RPMI8226 (cell line): ENCODE measurements at regions not wholly inside any gene's neighbourhood (a gene's known extent, or its start where the extent isn't known, plus 50 kb on each side); places are given as distances from the start of the nearest gene placed in this dataset.
"Not testable (repeated sequence)": the region's sequence is repeated elsewhere in the genome, so short reads cannot be mapped to it uniquely, and the experiment has no call there.

ENCODE experiments used
- DNase-seq: peaks from one replicate; pipeline ENCODE4 v3.0.0-alpha.2; 2015

DNA sequence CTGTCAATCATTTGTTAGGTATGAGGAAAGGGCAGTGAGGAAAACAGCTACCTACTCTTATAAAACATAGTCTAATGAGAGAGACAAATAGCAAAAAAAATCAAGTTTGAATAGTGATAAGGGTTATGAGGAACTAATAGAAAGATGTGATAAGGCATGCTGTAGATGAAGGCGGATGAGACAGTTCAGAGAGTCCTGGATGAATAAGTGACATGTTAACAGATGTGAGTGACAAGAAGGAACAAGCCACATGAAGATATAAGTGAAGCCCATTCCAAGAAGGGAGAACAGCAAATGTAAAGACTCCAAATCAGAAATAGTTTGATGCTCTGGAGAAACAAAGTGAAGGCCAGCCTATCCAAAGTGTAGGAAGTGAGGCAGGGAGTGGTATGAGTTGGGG, 154.1 kb upstream of the SYT10 start:
- no peak for DNase-seq

DNA sequence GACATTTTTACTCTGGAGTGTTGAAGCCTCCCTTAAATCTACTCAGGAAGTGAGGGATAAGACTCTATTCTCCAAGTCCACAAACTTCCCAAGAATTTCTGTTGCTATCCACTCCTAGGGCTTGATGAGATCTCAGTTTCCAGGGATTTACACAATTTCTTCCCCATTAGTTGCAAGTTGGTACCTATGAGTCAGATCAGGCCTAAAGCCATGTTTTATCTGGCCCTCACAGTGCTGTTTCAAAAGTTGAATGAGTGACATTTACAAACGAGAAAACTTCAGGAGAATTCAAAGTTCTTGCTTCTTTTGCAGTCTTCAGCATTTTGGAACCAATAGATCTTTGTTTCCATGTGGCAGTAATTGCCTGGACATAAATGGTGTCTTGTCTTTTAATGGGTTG, 156.4 kb upstream of the SYT10 start:
- no peak for DNase-seq

DNA sequence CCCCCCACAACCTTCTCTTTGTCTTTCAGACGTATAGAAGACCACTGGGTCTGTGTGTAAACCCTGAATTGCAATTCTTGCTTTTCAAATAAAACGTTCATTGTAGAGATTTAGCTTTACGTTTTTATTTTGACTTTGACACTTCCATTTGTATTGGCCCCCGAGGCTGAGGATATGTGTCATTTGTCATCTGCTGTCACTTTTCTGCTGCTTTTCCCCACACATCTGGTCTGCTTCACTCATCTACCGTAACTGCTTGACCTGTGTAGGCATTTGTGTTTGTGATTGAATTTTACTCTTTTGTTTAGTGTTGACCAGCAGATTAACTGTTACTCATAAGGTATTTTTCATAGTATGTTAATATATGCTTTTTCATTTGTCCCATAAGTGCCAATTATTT, 157.2 kb upstream of the SYT10 start:
- no peak for DNase-seq

DNA sequence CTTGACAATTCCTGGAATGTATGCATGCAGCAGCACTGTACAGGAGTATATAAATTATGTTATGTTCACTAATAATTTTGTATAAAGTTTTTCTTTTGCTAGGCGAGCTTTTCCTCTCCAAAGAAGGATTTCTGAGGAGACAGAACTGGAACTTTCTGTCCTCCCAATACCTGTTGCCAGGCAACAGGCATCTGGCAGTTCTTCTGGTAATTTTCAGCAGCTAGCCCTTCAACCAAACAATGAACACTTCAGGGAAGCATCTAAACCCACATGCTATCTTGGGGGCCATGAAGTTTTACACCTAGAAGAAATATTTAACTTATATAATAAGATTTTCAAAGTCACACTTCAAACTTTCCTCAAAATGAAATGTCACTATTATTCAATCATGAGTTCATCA, 162.9 kb upstream of the SYT10 start:
- DNase-seq, result no peak

DNA sequence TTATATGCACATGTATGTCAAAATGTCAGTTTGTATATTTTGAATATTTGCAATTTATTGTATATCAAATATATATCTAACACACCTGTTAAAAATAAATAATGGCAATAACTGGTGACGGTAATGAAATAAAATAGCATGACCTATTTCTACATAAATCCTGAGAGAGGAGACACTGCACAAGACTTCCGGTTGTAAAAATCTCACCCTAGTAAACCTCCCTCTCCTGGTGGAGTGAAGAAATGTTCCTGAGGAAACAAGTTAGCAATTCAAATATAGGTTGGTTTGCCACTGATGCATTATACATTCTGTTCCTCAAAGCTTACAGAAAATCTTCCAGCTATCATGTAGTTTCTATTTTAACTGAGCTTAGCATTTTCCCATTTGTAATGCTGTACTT, 166.1 kb upstream of the SYT10 start:
- peak; percentile 7 for DNase-seq

DNA sequence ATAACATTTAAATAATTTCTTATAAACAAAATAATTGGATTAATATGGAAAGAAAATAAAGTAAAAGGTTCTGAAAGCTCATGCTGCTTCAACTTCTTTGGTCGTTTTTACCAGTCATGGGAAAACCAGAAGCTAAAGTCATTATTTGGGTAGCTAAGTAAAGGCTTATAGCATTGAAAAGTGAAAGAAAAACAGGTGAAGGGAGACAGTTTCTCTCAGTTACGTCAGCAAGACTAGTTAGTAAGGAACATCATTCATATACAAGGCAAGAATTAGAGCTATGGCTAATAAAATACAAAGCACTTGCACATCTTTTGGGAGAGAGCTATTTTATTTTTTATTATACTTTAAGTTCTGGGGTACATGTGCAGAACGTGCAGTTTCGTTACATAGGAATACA, 170.3 kb upstream of the SYT10 start:
- no peak for DNase-seq

DNA sequence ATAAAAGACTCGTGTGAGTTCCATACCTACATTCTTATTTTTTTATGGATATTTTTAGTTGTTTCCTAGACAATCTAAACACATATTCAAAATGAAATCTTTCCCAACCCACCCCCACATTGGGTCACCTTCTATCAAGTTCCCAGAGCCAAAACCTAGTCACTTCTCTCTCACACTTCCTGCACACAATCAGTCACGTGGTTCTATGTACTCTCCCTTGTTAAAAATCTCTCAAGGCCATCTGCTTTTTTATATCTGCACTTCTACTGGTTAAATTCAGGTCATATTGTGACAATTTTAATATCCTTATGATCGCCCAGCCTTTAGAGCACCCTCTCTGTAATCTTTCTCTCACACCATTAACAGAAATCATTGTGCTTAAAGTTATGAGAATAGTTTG, 175.0 kb upstream of the SYT10 start:
- no peak for DNase-seq

DNA sequence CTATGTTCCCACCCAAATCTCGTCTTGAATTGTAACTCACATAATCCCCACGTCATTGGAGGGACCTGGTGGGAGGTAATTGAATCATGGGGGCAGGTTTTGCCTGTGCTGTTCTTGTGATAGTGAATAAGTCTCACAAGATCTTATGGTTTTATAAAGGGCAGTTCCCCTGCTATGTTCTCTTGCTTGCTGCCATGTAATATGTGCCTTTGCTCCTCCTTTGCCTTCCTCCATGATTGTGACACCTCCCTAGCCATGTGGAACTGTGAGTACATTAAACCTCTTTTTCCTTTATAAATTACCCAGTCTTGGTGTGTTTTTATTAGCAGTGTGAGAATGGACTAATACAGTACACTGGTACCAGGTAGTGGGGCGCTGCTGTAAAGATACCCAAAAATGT, 177.6 kb upstream of the SYT10 start:
- no peak for DNase-seq

DNA sequence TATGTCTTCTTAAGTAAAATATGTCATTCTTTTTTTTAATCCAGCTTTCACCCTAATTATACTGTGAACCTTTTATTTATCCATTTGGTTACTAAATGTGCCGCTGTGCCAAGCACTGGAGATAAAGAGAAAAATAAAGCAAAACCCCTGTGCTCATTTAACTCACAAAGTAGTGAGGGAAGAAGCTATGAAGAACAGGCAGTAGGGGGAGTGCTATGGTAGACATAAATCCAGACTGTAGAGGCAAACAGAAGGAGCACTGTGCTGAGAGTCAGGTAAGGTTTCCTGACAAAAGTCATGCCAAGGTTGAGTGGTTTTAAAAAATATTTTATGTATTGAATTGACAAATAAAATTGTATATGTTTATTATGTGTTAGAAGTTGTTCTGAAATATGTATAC, 188.5 kb upstream of the SYT10 start:
- DNase-seq, result no peak

DNA sequence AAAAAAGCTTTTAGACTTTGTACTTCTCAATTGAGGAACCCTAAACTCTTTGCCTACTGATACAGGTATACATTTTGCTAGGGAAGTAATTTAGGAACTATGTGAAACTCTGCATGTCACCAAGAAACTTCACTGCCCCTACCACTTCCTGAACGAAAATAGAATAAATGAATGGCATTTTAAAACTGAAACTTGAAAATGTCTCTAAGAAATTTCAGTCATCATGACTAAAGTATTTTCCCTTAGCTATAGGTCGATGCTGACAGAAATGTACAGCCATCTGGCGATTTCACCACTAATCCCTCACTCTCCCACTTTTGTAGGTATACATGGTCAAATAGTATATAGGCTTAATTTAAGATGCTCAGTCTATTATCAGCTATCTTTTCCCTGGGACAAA, 194.9 kb upstream of the SYT10 start:
- peak; percentile 35 for DNase-seq

DNA sequence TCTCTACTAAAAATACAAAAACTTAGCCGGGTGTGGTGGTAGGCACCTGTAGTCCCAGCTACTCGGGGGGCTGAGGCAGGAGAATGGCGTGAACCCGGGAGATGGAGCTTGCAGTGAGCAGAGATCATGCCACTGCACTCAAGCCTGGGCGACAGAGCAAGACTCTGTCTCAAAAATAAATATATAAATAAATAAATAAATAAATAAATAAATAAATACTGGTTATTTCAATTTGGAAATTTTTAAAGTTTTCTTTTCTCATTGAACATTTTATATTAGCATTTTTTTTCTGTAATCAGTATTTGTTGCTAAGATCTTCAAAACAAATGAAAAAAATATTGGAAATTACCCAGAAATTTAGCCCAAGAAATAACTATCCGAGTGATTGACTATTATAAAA, 197.3 kb upstream of the SYT10 start:
- DNase-seq, result not testable (repeated sequence)

DNA sequence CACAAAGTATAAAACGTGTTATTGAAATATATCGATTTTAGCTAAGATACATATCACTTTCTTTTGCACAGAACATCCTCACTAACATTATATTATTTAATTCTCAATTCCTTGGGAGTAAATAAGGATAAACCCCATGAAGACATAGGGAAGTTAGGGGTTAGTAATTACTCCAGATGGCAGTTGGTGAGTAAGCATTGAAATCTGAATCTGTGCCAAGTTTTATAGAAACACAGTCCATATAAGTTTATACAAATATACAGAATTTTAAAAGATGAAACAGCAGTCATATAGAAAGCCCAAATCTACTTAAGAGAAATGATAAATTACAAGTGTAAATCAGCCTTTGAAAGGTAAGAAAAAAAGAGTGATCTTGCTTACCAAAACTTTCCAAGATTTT, 200.4 kb upstream of the SYT10 start:
- DNase-seq, result no peak

DNA sequence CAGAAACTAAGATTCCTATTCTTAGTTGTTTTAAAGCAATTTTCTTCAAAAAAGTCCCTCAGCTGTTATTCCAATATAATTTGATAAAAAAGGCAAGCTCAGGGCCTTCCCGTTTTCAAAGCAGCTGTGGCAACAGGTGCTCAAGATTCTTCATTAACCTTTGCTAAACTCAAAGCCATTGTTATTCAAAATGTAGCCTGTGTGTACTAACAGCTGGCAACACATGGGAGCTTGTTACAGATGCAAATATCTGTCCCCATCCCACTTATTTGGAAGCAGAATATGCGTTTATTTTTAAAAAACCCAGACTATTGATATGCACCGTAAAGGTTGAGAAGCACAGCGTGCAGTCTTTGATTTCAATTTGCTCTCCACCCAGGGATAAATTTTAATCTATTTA, 210.4 kb upstream of the SYT10 start:
- no peak for DNase-seq

DNA sequence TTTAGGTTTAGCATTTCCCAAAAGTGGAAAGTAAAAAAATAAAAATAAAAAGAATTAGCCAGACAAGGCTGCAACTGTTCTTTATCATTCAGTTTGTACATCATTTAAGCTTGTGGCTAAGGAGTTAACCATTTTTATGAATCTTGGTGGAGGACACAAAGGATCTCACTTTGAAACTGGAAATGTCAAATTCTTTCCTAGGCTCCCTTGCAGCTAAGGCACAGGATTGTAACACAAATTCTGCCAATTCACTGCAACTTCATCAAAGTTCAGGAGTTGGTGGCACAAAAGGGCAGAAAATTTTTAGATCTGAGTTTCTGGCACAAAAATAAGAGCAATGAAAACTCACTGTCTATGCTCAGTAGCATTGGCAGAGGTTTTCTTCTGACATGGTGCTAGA, 211.2 kb upstream of the SYT10 start:
- DNase-seq, result no peak

DNA sequence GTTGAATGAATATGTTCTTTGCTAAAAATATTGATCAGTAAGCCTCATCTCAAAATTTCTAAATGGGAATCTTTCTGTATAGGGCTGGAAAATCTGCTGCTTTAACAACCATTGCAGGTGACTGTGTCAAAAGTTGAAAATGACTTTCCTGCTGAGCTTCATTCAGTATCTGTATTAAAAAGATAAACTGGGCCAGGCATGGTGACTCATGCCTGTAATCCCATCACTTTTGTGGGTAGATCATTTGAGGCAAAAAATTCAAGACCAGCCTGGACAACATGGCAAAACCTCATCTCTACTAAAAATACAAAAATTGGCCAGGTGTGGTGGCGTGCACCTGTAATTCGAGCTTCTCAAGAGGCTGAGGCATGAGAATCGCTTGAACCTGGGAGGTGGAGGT, 213.7 kb upstream of the SYT10 start:
- no peak for DNase-seq

DNA sequence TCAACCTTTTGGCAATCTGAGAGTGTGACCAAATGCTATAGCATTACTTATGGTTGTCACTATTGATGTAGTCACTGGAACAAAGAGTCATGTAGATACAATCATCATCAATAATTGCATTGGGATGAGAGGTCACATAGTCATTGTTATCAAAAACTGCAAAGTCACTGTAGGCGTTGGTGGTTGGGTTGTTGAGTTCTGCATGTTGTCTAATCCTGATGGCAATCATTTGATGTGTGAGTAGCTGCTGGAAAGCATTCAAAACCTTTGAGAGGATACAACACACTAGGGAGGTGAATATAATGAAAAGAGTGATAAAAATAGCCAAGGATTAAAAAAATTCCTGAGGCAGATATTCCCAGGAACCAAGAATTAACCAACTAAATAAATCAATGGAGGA, 214.7 kb upstream of the SYT10 start:
- DNase-seq, result no peak

DNA sequence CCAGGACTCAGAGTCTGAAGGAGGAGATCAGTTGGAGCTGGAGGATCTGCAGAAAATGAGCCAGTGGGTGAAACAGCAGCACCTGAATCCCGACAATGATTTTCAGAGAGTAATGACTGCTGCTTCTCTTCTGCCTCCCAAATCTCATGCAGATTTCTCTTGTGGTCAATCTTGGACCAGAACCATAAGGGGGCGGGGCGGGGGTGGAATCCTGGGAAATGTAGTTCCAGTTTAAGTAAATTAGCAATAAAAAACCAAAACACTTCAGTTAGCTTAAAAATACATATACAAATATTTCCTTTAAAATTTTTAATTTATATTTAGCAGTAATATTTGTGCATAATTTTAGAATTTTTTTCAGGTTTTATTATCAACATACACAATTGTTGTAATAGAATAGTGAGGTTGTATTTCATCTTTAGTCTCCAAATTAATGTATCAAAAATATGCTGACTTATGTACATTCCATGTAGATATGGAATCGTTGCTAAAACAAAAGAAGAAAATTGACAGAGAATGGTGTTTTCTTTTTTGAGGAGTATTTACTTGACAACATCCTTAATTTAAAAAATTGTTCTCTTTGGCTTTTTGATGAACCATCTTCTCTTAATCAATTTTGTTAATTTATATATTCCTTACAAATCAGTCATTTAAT, 223.5 kb upstream of the SYT10 start:
- no peak for DNase-seq

DNA sequence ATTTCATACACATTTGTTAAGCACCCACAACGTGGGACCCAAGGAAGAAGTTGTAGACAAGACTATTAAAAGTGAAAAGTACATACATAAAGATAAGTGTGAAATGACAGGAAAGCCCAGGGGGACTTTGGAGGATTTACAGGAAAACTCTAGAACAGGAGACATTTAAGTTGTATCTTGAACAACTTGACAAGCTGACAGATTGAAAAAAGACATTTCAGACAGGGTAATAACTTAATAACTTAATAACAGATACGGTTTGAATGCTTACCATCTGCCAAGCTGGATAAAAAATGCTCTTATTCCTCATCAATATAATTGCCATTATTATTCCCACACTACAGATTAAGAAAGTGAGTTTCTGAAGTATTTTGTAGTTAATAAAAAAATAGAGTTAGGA, 229.7 kb upstream of the SYT10 start:
- DNase-seq, result no peak

DNA sequence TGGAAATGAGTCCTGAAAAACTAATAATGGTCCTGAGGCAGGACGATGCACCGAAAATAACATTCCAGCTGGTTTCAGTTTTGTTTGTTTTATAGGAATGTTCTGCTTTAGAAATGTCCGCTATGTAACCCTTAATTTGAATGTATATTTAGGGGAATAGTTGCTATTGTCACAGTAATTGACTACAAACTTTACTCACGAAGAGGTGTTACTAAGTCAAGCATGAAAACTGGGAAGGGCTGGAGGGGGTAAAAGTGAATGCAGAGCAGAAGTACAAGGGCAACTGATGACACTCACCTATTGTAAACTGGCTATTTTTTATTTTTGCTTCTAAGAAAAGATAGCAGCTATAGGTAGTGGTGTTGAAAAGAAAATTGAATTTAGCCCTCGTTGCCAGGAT, 230.7 kb upstream of the SYT10 start:
- DNase-seq, result no peak

DNA sequence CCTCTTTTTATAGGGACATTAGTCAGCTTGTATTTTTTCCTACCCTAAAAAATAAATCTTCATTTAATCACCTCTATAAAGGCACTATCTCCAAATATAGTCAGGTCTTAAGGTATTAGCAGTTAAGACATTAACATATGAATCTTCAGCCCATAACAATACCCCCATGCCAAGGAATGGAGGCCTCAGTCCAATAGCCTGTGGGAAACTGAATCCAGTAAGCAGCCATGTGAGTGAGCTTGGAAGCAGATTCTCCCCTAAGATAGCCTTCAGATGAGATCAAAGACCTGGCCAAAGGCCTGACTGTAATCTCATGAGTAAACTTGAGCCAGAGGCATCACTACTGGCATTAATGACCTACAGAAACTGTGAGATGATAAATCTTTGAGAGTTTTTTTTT, 232.1 kb upstream of the SYT10 start:
- DNase-seq, result no peak

DNA sequence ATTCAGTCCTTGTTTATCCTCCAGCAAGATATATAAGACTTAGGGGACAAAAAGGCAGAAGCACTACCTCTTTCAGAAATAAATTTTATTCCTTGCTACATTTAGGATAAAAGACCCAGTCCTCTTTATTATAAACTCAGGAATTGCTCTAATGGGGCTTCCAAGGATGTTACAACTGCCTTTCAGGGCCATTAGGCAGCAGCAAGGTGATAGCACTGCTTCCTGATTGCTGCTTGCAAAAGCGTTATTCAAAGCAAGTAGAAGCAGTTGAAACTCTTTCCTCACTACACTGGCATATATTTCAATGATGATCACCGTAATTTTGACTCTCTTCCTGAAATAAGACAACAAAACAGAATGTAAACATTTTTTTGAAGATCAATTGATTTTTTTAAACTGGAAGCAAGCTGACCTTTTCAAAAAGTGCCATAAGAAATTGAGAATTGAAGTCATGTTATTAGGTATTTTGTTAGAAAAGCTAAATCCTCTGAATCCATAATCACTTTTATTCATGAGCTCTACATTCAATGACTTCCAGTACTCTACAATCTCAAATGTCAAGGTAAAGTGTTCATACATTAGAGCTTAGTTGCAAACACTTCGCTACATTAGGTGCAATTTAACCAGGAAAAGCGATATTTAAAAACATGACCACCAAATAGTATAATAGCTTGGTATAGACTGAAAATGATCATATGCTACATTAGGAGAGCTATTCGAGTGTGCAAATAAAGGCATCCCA, 233.4 kb upstream of the SYT10 start:
- DNase-seq, result no peak

DNA sequence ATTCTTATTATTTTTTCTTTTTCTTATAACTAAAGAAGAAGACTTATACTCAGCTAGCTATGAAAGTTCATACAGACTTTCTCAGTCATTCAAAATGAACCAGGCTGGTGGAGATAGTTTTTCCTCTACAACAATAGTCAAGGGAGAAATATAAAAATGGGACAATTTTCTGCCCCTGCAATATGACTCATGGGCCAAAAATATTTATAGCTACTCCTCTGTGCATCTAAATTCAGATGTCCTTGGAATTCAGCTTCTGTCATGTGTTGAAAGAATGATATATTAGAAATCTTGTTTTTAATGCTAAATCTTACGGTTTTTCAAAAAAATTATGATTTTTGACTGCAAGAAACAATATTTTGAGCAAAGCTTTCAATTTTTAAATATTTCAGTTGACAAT, 237.2 kb upstream of the SYT10 start:
- no peak for DNase-seq

DNA sequence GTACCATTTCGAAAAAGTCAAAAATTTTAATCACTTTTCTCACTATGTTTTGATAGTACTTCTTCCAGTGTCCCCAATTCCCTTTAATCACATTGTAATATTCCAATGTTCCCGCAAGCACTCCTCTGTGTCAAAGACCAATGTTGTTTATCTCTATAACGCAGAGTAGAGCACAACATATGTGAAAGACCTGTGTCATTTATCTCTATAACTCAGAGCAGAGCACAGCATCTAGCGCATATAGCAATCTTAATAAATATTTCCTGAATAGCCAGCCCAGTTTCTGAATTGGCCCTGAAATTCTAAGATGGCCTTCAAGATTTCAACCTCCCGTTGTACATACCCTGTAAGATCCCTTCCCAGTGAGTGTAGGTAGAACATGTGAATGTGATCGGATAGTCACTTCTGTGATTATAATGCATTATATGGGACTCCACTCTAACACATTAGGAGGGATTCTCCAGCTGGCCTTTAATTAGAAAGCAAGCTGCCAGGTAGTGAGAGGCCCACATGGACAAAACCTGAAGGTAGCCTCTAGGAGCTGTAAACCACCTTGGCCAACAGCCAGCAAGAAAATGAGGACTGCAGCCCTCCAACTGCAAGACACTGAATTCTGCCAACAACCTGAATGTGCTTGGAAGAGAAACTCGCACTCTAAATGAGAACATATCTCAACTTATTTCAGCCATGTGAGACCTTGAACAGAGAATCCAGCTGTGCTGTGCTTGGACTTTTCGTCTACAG, 238.8 kb upstream of the SYT10 start:
- DNase-seq, result no peak

DNA sequence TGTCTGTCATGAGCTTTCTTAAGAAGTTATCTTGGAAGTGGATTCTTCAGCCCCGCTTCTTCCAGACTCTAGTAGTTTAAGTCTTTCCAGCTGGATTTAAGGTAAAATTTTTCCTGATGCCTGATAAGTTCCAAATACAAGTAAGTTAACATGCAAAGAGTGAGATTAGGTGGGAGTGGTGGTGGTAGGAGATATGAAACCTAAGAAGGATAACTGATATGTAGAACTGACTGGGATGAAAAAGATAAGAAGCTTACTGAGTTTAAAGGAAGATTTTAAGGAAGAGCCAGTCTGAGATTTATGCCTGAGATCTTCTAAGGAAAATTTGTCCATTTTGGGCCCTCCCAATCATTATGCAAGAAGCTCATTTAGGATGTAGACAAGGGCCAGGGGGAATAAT, 250.9 kb upstream of the SYT10 start:
- DNase-seq, result no peak
